ENCODE measurements at regions not wholly inside any gene's neighbourhood (a gene's known extent, or its start where the extent isn't known, plus 50 kb on each side); places are given as distances from the start of the nearest gene placed in this dataset.

- no peak overlapping the region for H3K4me3 ChIP-seq
- 81 to 87% methylated on average over 4 of the region's 4 CpGs for WGBS, 2 donors (ENCODE audit: low coverage in 1 of 2)
- no peak for TF ChIP-seq POLR2A (IDR thresholded peaks at IDR 0.05)
- no peak for TF ChIP-seq CTCF (IDR thresholded peaks at IDR 0.05)
- TF ChIP-seq EP300 (IDR thresholded peaks at IDR 0.05): no peak
- TF ChIP-seq POLR2AphosphoS5 (IDR thresholded peaks at IDR 0.05): no peak
- H3K27ac ChIP-seq: no peak overlapping the region
- H3K36me3 ChIP-seq: no peaks in the 10 kb centered on the region
- ATAC-seq: no peak
- H3K27me3 ChIP-seq: no peaks in the 10 kb centered on the region
- H3K9me3 ChIP-seq: no peaks in the 10 kb centered on the region
- no peaks in the 10 kb centered on the region for H3K4me1 ChIP-seq
Measured at GRCh38 chr21:25426580-25426979, 180.7 kb downstream of the MRPL39 start.

GRCh38 chr21:25425156-25425555 lies 182.1 kb downstream of the MRPL39 start:
- H3K9me3 ChIP-seq: no peaks in the 10 kb centered on the region
- WGBS, 2 donors (ENCODE audit: low coverage in 1 of 2): 88 to 89% methylated on average over 2 of the region's 2 CpGs
- TF ChIP-seq CTCF (IDR thresholded peaks at IDR 0.05): no peak
- TF ChIP-seq POLR2AphosphoS5 (IDR thresholded peaks at IDR 0.05): no peak
- TF ChIP-seq EP300 (IDR thresholded peaks at IDR 0.05): no peak
- no peak for TF ChIP-seq POLR2A (IDR thresholded peaks at IDR 0.05)

GRCh38 chr21:25424634-25425033 lies 182.6 kb downstream of the MRPL39 start:
- H3K27ac ChIP-seq: no peak overlapping the region
- no peak for ATAC-seq
- H3K27me3 ChIP-seq: no peaks in the 10 kb centered on the region
- H3K4me3 ChIP-seq: no peak overlapping the region
- TF ChIP-seq EP300 (IDR thresholded peaks at IDR 0.05) (no peak), POLR2A (IDR thresholded peaks at IDR 0.05) (no peak), CTCF (IDR thresholded peaks at IDR 0.05) (no peak), POLR2AphosphoS5 (IDR thresholded peaks at IDR 0.05) (no peak)
- no peaks in the 10 kb centered on the region for H3K9me3 ChIP-seq
- no peaks in the 10 kb centered on the region for H3K4me1 ChIP-seq
- 65 to 95% methylated on average over 2 of the region's 2 CpGs for whole genome bisulfite sequencing, 2 donors (ENCODE audit: low coverage in 1 of 2)
- H3K36me3 ChIP-seq: no peaks in the 10 kb centered on the region

More at GRCh38 chr21:25425156-25425555, 182.1 kb downstream of the MRPL39 start:
- Histone ChIP-seq H3K4me1 (no peaks in the 10 kb centered on the region), H3K27ac (no peak overlapping the region), H3K27me3 (no peaks in the 10 kb centered on the region), H3K4me3 (no peak overlapping the region), H3K36me3 (no peaks in the 10 kb centered on the region)
- ATAC-seq: no peak

- no peaks in the 10 kb centered on the region for H3K9me3 ChIP-seq
- 72 to 85% methylated on average over 4 of the region's 4 CpGs for WGBS, 2 donors (ENCODE audit: low coverage in 1 of 2)
- no peaks in the 10 kb centered on the region for H3K4me1 ChIP-seq
- no peak for ATAC-seq
- TF ChIP-seq POLR2AphosphoS5 (IDR thresholded peaks at IDR 0.05) (no peak), POLR2A (IDR thresholded peaks at IDR 0.05) (no peak), CTCF (IDR thresholded peaks at IDR 0.05) (no peak), EP300 (IDR thresholded peaks at IDR 0.05) (no peak)
- H3K36me3 ChIP-seq: no peaks in the 10 kb centered on the region
- H3K27ac ChIP-seq: no peak overlapping the region
- H3K4me3 ChIP-seq: no peak overlapping the region
- H3K27me3 ChIP-seq: no peaks in the 10 kb centered on the region
Measured at GRCh38 chr21:25424048-25424447, 183.2 kb downstream of the MRPL39 start.

- Histone ChIP-seq H3K4me1 (no peaks in the 10 kb centered on the region), H3K36me3 (no peaks in the 10 kb centered on the region), H3K27me3 (no peaks in the 10 kb centered on the region), H3K27ac (no peak overlapping the region), H3K4me3 (no peak overlapping the region), H3K9me3 (no peaks in the 10 kb centered on the region)
- ATAC-seq: no peak
- 82 to 88% methylated on average over 4 of the region's 4 CpGs for WGBS, 2 donors (ENCODE audit: low coverage in 1 of 2)
- TF ChIP-seq POLR2A (IDR thresholded peaks at IDR 0.05) (no peak), CTCF (IDR thresholded peaks at IDR 0.05) (no peak), EP300 (IDR thresholded peaks at IDR 0.05) (no peak), POLR2AphosphoS5 (IDR thresholded peaks at IDR 0.05) (no peak)
Measured at GRCh38 chr21:25422610-25423608, 184.4 kb downstream of the MRPL39 start.
